Cardiac fibroblast (primary cell): ENCODE measurements at regions not wholly inside any gene's neighbourhood (a gene's known extent, or its start where the extent isn't known, plus 50 kb on each side); places are given as distances from the start of the nearest gene placed in this dataset.
A peak's percentile ranks its signal among the peaks of the same experiment; 100 is the strongest.

Source experiments
- DNase-seq, 2 donors: peaks; one replicate each; pipeline versions ENCODE4 v3.0.0 to v3.0.0-alpha.2; 2010; ENCODE audit warnings: low read depth in 2 of 2
- H3K4me3 ChIP-seq, 2 donors: replicated peaks in 1 of 2; 1 replicate in 1 of 2; 2 replicates in 1 of 2; pipeline ENCODE4 v1.5.1; 2011; ENCODE audit warnings: low read depth in 2 of 2, low read length in 2 of 2, mild to moderate bottlenecking in 2 of 2, moderate library complexity in 1 of 2
- CTCF ChIP-seq: IDR thresholded peaks from one replicate; pipeline ENCODE4 v1.5.1; 2011; ENCODE audit warnings: low read depth, mild to moderate bottlenecking, low read length, inconsistent platforms

GRCh38 chr18:45413180-45413836 lies 202.0 kb upstream of the SLC14A2 start:
- no peak for TF ChIP-seq CTCF
- peak in 1 of 2 donors; percentile 51 for DNase-seq
- no peak overlapping the region for H3K4me3 ChIP-seq

- TF ChIP-seq CTCF: no peak
- H3K4me3 ChIP-seq: no peak overlapping the region
- no peak for DNase-seq
These were observed 199.7 kb upstream of the SLC14A2 start for GRCh38 chr18:45415614-45416013.

GRCh38 chr18:45416168-45416567 lies 199.1 kb upstream of the SLC14A2 start:
- DNase-seq: peak in 1 of 2 donors; percentile 2
- H3K4me3 ChIP-seq: no peak overlapping the region
- TF ChIP-seq CTCF: no peak

- TF ChIP-seq CTCF: no peak
- no peak overlapping the region for H3K4me3 ChIP-seq
- DNase-seq: no peak
These were observed 197.9 kb upstream of the SLC14A2 start for GRCh38 chr18:45417392-45417791.

- no peak for TF ChIP-seq CTCF
- H3K4me3 ChIP-seq: no peak overlapping the region
- DNase-seq: no peak
These were observed 191.6 kb upstream of the SLC14A2 start for GRCh38 chr18:45423659-45424058.

- DNase-seq: no peak
- no peak for TF ChIP-seq CTCF
- H3K4me3 ChIP-seq: no peak overlapping the region
These were observed 185.2 kb upstream of the SLC14A2 start for GRCh38 chr18:45430041-45430440.

GRCh38 chr18:45435810-45436209 lies 179.5 kb upstream of the SLC14A2 start:
- no peak for DNase-seq
- no peak for TF ChIP-seq CTCF
- no peak overlapping the region for H3K4me3 ChIP-seq
